Left forelimb (tissue), 1 donor: ENCODE measurements at regions not wholly inside any gene's neighbourhood (a gene's known extent, or its start where the extent isn't known, plus 50 kb on each side); places are given as distances from the start of the nearest gene placed in this dataset.

Experiments used
- DNase-seq: peaks from one replicate; pipeline ENCODE4 v3.0.0-alpha.2; 2018; ENCODE audit warnings: low spot score

DNA sequence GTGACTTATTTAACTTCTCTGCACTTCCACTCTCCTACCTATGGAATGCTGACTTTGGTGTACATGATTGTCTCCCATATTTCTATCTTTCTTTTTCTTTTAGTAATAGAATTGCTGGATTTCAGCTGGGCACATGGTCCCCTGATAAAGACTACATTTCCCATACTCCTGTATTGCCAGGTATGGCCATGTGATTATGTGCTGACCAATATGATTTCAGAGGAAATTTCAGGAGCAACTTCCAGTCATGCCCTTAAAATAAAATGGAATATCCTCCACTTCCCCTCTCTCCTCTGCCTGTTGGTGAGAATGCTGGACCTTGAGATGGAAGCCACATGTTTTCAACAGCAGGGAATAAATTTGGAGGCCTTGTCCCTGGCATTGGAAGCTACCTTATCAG is 130.7 kb upstream of the IGSF21 start:
- no peak for DNase-seq

DNA sequence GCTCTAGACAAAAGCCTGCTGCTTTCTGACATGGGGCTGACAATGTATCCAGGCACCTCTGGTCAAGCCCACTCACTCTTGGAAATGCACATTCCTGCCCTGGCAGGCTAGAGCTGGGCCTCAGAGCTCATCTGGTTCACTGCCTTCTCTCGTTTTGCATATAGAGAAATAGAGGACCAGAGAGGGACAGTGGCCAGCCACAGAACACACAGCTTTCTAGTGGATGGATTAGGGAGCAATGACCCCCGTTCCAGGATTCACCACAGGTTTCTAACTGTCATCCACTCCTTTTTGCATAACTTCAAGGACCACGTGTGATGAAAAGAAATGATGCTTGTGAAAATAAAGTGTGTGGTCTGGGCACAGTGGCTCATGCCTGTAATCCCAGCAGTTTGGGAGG is 129.6 kb upstream of the IGSF21 start:
- no peak for DNase-seq

DNA sequence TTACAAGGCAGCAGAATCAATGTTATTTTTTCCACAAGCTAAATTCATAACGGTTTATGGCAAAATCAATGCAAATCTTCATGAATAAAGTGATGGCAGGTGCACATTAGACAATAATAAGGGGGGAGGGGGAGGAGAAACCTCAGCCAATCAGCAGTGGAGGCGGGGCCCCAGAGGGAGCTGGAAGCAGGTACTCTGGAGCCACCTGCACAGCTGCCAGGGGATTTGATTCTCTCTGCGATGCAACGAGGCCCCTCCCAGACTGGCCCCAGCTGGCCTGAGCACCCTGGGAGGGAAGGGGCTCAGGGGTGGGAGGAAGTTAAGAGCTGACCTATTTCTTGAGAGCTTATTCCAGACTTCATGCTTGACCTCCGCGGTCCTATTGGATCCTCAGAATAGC is 127.8 kb upstream of the IGSF21 start:
- DNase-seq = no peak

DNA sequence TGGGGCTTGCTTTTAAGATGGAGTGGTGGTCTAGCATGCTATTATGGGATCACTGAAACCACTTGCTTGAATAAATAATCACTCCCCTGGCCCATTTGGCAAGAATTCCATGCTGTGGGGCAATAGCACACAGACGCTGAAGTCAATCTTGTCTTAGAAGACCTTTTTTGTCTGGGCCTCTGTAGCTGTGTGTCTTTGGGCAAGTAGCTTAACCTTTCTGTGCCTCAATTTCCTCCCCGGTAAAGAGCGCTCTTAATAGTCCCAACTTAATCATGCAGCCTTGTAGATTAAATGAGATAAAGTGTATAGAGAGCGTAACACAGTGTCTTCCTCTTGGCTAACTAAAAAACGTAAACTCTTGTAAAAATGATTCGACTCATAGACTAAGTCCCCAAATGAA is 125.4 kb upstream of the IGSF21 start:
- DNase-seq = no peak

DNA sequence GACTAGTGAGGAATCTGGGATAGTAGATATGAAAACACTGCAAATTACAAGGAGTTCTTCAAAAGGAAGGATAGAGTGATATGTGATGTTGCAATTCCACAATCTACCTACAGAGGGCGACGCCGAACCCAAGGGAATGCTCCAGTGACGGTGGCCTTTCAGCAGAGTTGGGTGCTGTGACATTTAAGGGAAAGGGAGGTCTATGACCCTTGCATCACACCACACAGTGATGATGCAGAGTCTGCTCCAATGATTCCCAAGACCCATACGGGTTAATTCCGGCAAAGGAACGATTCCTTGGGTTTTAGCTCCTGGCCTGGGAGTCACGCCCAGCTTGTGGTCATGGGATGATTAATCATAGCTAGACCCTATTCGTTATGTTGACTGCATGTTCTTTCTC is 123.0 kb upstream of the IGSF21 start:
- no peak for DNase-seq

DNA sequence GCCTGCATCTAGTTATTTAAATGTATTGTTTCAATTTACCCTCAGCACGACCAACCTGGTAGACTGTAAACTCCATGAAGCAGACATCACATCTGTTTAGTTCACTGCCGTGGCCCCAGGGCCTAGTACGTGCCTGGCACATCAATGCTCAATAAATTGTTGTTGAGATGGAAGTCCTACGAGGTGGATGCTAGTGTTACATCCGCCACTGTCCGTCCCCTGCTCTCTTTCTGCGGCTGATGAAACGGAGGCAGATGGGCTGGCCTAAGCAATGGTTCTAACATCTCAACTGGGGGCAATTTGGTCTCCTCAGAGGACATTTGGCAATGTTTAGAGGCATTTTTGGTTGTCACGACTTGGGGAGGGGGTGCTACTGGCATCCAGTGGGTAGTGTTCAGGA is 121.4 kb upstream of the IGSF21 start:
- no peak for DNase-seq

DNA sequence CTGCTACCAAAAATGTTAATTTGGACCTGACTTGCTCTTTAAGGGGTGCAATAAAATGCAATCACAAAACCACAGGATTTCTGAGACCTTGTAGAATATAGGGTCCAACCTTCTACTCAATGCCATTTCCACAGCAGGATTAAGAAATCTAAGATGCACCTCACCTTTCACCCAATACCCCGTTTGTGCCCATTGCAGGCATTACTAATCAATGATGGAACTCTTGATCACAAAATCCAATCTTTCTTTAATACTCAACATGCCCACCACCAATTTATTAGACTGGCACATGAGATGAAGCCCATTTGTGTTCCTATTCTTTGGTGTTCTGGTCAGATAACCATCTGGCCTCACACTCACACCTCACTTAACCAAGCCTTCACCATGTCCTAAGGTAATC is 117.2 kb upstream of the IGSF21 start:
- no peak for DNase-seq

DNA sequence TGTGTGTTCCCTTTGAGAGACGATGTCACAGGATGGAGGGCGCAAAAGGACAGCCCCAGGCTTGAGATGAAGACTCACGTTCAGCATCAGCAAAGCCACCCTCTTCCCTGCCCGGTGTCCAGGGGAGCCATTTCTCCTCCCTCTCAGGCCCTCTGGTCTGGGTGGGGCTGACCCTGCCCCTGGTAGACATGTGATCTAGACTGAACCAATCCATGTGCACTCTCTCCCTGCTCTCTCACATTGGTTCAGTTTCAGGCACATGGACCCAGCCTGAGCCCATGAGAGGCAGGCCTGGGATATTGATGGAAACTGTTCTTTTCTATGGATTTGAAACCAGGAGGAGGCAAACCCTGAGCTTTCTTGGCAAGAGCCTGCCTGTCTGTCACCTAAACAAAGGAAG is 115.6 kb upstream of the IGSF21 start:
- no peak for DNase-seq

DNA sequence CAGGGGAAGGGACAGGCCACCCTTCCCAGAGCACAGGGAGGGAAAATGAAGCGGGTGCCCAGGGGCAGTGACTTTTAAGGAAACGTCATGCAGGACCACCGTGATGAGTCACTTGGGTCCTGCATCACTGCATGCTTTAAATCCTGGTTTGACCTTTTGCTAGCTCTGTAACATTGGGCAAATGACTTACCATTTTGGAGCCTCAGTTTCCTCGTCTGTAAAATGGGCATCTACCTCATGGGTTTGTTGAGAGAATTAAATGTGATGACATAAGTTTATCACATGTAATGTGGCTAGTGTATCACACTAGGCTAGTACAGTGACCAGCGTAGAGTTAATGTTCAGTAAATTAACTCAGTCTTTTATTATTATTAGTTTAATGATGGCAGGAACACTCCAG is 114.8 kb upstream of the IGSF21 start:
- DNase-seq = no peak

DNA sequence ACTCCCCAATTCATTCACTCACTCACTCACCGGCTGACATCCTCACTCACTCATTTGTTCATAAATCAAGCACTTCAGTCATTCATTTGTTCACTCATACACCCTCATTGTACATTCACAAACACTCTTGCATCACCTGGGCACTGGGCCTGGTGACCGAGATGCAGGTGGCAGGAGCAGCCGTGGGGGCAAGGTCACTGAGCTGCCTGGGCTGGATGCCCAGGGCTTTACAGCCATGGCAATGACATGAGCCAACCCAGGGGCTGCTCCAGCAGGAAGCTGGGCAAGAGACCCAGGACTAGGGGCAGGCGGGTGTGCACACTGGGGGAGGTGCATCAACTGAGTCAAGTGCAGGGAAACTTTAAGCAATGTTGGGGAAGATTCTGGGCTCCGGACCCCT is 113.6 kb upstream of the IGSF21 start:
- no peak for DNase-seq

DNA sequence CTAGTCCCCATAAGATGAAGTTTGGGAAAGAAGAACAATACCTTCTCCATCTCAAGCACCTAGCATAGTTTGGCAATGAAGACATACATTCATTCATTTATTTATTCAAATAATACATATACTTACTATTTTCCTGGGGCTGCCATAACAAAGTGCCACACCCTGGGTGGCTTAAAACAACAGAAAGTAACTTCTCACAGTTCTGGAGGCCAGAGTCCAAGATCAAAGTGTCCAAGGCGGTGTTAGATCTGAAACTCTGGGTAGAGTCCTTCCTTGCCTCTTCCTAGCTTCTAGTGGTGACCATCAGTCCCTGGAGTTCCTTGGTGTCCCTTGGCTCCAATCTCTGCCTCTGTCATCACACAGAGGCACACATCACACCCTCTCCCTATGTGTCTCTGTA is 112.1 kb upstream of the IGSF21 start:
- no peak for DNase-seq

DNA sequence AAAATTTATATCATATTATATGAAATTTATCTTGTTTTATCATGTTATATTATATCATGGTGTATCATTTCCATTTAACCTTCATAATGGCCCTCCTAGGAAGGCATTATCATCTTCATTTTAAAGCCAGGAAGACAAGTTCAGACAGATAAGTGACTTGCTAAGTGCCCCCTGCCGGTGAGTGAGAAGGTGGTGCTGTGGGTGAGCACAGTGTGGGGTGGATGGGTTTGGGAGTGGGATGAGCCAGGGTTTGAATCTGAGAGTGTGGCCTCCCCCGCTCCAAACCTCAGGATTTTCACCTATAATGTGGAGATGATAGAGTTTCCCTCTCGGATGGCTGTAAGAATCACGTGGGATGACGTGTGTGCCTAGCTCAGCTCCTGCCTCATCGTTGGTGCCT is 108.7 kb upstream of the IGSF21 start:
- DNase-seq = no peak

DNA sequence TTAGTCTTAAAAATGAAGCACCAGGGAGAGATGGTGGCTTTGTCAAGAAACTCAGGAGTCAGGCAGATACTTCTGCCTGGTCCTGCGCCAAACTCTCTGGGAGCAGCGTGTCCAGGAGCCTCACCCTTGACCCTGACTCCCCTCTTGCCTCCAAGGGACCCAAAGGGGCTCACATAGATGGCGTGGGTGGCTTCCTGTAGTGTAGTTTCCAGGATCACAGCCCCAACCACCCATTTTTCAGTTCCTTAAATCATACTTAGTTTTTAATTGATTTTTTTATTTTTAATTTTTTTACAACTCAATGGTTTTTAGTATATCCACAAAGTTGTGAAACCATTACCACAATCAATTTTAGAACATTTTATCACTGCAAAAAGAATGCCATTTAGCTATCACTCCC is 107.7 kb upstream of the IGSF21 start:
- DNase-seq = no peak

DNA sequence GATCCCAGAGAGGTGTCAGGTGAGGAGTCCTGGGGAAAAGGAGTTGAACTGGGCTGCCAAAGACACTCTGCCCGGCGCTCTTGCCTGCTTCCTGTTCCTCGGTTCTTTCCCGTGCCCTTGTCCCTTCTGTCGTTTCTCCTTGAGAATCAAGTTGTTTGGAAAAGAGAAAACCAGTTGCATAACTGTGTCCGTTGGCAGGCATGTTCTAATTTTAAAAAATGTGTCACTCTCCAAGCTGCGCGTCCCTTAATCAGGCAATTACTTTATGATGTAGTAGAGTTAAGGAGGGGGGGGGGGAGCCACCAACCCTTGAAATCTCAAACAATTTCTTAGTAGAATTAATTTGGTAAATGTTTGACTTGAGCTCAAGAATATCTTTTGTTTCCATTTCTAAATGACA is 105.9 kb upstream of the IGSF21 start:
- no peak for DNase-seq

DNA sequence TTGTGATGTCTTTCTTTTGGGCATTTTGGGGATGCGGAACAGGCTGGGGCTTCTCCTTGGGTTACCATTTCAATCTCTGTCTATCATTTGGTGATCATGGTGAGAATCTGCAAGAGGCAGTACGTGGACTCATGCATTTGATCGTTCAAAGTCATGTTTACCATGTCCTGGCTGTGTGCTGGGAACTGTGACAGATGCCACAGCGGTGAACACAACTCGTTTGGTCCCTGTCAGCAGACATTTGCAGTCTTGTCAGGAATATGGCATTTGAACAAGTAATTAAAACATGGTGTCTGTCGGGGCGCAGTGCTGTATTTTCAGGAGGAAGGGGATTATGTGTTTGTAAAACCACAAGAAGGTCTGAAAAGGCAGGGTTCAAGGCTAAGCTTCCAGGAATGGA is 103.3 kb upstream of the IGSF21 start:
- no peak for DNase-seq

DNA sequence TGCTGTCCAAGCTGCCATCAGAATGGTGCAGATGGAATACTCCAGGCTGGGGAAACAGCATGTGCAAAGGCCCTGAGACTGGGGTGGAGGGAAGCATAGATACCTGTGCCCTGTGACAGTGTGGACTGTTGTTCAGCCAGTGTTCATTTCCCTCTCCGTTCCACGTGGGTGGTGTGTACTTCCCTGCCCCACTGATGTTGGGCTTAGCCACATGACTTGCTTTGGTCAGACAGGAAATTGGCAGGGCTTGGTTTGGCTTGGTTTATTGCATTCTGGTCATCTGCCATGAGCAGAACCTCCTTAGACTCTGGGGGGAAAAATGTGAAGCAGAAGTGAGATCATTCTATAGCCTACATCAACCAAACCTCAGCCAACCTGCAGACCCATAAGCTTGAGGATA is 102.4 kb upstream of the IGSF21 start:
- no peak for DNase-seq

DNA sequence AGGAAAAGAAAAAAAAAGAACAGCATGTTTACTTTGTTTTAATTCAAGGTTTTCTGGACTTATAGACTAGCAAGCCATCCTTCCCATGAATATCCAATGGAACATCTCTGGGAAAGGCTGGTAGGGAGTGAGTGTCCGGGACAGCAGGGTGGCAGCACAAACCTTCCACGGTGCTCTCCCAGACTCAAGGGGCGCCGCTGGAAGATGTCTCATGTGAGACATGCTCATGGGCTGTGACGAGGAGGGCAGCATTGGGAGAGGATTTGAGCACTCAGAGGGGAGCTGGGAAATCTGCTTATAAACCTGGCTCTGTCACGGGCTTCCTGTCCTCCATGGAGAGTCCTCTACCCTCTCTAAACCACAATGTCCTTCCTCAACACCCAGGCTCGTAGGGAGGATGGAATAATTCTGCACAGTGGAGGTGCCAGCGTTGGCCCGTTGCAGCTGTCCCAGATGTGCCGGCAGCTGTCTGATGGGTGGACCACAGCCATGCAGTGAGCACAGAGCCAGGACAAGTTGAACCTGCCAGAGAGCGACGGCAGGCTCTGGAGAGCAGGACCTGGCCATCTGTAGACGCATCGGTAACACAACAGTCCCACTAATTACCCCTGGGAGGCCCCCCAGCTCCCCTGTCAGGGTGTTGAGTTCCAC is 100.1 kb upstream of the IGSF21 start:
- DNase-seq = no peak

DNA sequence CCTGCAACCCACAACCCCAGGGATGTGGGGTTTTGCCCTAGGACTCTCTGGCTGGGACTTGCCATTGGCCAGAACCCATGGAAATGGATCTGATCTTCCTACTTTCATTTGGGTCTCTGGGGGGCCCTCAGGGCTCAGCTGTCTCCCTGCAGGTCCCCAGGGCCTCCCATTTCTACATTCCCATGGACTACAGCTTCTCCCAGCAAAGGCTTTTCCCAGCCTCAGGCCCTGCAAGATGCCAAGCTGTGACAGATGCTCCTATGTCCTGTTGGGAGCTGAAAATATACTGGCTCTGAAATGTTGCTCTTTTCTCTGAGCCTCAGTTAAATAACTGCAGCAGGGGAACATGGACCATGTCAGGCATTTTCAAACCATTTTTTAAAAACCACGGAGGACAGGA is 99.5 kb upstream of the IGSF21 start:
- DNase-seq = no peak

DNA sequence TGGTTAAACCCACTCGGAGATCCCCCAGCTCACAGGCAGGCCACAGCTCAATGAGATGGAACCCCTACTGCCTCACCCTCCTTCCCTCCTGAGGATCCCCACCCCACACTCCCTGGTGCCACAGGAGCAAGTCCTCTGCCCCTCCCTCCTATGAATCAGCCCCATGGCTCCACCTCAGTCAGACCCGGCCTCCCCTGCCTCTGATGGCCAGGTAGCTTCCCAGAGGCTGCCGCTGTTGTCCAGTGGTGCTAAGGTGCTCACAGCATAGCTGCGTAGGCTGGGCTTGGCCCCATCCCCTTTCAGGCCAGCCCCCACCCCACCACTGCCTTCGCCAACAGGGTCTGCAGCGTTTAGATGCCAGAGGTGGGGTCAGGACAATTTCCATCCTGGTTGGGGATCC is 98.5 kb upstream of the IGSF21 start:
- no peak for DNase-seq

DNA sequence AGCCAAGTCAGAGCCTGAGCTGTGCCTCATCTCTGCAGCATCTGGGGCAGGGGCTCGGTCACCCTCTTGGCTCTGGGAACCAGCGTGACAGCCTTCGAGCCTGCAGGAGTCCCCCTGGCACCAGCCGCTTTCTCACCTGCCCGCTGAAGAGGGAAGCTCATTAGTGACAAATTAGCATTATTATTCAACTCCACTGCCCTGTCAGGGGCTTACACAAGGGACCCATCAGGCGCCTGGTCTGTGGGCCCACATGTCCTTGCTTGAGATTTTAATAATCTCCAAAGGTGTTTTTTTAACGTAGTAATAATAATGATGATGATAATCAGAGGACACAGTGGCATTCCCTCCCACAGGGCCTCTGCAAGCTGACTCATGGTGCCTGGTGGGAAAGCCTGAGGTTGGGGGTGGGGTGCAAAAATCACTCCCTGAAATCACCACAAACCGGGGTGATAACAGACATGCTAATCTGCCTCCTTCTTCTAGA is 98.1 kb upstream of the IGSF21 start:
- no peak for DNase-seq

DNA sequence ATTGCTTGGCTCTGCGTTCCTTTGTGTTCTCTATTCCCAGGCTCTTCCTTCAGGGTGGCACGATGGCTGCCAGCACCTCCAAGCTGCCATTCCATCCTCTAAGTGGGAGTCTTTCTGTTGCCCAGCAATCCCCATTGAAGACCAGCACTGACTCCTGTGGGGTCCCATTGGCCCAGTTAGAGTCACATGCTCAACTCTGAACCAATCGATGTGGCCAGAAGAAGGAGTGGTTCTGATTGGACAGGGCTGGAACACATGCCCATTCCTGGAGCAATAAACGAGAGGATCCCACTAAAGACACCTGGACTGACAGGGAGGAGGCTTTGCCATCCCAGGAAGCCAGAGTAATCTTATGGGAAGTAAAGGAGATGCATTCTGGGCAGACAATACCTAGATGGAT is 97.2 kb upstream of the IGSF21 start:
- DNase-seq = no peak

DNA sequence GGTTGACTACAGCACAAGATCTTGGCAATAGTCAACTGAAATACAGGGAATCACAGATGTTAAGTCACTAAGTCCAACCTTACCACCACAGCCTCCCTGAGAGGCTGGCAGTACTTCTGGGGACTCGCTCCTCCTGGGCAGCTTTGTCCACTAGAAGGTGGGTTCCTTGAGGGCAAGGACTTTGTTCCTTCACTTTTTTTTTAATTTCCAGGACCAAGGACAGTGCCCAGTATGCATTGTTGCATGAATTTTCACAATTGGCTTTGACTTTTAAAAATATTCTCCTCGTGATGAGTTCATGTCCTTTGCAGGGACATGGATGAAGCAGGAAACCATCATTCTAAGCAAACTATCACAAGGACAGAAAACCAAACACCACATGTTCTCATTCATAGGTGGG is 96.7 kb upstream of the IGSF21 start:
- DNase-seq = no peak

DNA sequence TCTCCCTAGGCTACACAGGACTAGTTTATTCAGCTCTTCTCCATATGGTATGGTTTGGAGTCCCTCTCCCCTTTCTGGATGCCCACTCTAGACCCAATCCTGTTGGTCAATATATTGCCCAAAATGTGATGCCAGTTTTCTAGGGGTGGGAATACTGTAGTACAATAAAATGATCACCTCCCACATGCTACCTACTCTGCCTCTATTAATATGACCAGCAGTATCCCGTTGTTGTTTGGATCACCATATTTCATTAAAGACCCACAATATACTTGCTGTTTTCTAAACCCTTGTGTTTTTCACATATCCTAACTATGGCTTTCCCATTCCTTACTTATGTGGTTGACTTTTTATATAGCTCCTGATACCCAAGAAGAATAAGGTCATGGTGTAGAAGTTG is 95.9 kb upstream of the IGSF21 start:
- no peak for DNase-seq

DNA sequence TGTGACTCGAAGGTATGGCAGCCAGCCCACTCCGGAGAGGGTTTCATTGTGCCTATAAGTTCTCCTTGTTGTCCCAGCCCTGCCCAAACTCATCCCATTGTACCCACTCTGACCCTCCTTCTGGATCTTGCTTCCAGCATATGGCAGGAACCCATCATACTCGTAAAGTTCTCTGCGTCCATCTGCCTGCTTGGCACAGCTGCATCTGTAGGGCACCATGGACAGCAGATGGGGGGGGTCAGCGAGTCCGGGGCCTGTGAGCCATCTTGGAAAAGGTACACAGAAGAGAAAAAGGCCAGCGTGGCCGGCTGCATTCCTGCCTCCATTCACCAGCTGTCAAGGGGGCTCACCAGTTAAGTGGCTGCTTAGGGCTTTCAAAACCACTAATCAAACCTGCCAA is 94.9 kb upstream of the IGSF21 start:
- DNase-seq = no peak

DNA sequence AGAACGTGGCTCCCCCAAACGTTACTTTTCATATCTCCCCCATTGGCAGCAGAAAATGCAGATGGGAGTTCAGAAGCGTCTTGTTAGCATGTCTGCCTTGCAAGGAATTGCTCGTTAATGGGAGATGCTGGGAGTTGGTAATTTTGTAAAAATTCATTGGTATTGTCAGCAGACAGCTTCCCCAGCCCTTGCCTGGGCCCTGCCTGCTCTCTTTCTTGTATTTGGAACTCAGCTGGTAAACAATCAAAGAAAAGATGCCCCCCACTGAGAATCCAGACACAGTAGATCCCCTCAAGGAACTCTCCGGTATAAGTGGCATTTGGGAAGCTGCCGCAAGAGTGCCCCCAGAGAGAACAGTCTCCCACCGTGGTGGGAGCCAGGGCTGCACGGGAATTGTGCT is 94.4 kb upstream of the IGSF21 start:
- DNase-seq = no peak
